ENCODE measurements at regions not wholly inside any gene's neighbourhood (a gene's known extent, or its start where the extent isn't known, plus 50 kb on each side); places are given as distances from the start of the nearest gene placed in this dataset.

GRCh38 chr2:226030788-226031646 is 631.5 kb downstream of the NYAP2 start (continued):
- TF ChIP-seq RXRA (CRISPR knock-in tag; IDR thresholded peaks at IDR 0.05) (peak; percentile 89), ZBTB8A (CRISPR knock-in tag; IDR thresholded peaks at IDR 0.05; ENCODE audit: borderline replicate concordance, low read depth) (no peak), HOXA5 (CRISPR knock-in tag; IDR thresholded peaks at IDR 0.05) (peak; percentile 90), ZNF7 (CRISPR knock-in tag; IDR thresholded peaks at IDR 0.05) (no peak; the same call in 1 of the 2 replicates), FOXK1 (CRISPR knock-in tag; IDR thresholded peaks at IDR 0.05; ENCODE audit: borderline replicate concordance, low read depth) (no peak), ZNF552 (CRISPR knock-in tag; IDR thresholded peaks at IDR 0.05; ENCODE audit: borderline replicate concordance) (no peak), PCBP1 (IDR thresholded peaks at IDR 0.05; ENCODE audit: borderline replicate concordance, low read depth, low read length) (0 out of 2 replicates have a peak, but pooled peaks have one; percentile 52), ZMAT3 (CRISPR knock-in tag; conservative IDR thresholded peaks at IDR 0.05) (0 out of 2 replicates have a peak, but pooled peaks have one; percentile 27), HES4 (CRISPR knock-in tag; IDR thresholded peaks at IDR 0.05; ENCODE audit: borderline replicate concordance) (no peak; the same call in 1 of the 2 replicates), AHR (CRISPR knock-in tag; IDR thresholded peaks at IDR 0.05) (no peak), ZNF775 (CRISPR knock-in tag; IDR thresholded peaks at IDR 0.05; ENCODE audit: borderline replicate concordance) (no peak), KMT2A (CRISPR knock-in tag; IDR thresholded peaks at IDR 0.05) (peak; percentile 55; the same call in 1 of the 2 replicates), FOSL1 (CRISPR knock-in tag; IDR thresholded peaks at IDR 0.05; ENCODE audit: borderline replicate concordance) (no peak), SIN3B (IDR thresholded peaks at IDR 0.05; ENCODE audit: low read length) (no peak), JARID2 (CRISPR knock-in tag; IDR thresholded peaks at IDR 0.05; ENCODE audit: insufficient replicate concordance) (peak; percentile 34), TBX3 (IDR thresholded peaks at IDR 0.05; ENCODE audit: borderline replicate concordance) (no peak), KMT2B (CRISPR knock-in tag; IDR thresholded peaks at IDR 0.05) (peak; percentile 79), SSRP1 (CRISPR knock-in tag; IDR thresholded peaks at IDR 0.05) (no peak)
- TF ChIP-seq, protein P1, sequence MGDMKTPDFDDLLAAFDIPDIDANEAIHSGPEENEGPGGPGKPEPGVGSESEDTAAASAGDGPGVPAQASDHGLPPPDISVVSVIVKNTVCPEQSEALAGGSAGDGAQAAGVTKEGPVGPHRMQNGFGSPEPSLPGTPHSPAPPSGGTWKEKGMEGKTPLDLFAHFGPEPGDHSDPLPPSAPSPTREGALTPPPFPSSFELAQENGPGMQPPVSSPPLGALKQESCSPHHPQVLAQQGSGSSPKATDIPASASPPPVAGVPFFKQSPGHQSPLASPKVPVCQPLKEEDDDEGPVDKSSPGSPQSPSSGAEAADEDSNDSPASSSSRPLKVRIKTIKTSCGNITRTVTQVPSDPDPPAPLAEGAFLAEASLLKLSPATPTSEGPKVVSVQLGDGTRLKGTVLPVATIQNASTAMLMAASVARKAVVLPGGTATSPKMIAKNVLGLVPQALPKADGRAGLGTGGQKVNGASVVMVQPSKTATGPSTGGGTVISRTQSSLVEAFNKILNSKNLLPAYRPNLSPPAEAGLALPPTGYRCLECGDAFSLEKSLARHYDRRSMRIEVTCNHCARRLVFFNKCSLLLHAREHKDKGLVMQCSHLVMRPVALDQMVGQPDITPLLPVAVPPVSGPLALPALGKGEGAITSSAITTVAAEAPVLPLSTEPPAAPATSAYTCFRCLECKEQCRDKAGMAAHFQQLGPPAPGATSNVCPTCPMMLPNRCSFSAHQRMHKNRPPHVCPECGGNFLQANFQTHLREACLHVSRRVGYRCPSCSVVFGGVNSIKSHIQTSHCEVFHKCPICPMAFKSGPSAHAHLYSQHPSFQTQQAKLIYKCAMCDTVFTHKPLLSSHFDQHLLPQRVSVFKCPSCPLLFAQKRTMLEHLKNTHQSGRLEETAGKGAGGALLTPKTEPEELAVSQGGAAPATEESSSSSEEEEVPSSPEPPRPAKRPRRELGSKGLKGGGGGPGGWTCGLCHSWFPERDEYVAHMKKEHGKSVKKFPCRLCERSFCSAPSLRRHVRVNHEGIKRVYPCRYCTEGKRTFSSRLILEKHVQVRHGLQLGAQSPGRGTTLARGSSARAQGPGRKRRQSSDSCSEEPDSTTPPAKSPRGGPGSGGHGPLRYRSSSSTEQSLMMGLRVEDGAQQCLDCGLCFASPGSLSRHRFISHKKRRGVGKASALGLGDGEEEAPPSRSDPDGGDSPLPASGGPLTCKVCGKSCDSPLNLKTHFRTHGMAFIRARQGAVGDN (CRISPR knock-in tag; IDR thresholded peaks at IDR 0.05): peak; percentile 94
- TF ChIP-seq, protein P2, sequence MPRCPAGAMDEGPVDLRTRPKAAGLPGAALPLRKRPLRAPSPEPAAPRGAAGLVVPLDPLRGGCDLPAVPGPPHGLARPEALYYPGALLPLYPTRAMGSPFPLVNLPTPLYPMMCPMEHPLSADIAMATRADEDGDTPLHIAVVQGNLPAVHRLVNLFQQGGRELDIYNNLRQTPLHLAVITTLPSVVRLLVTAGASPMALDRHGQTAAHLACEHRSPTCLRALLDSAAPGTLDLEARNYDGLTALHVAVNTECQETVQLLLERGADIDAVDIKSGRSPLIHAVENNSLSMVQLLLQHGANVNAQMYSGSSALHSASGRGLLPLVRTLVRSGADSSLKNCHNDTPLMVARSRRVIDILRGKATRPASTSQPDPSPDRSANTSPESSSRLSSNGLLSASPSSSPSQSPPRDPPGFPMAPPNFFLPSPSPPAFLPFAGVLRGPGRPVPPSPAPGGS (CRISPR knock-in tag; IDR thresholded peaks at IDR 0.05): peak; percentile 95
- TF ChIP-seq, protein P3, sequence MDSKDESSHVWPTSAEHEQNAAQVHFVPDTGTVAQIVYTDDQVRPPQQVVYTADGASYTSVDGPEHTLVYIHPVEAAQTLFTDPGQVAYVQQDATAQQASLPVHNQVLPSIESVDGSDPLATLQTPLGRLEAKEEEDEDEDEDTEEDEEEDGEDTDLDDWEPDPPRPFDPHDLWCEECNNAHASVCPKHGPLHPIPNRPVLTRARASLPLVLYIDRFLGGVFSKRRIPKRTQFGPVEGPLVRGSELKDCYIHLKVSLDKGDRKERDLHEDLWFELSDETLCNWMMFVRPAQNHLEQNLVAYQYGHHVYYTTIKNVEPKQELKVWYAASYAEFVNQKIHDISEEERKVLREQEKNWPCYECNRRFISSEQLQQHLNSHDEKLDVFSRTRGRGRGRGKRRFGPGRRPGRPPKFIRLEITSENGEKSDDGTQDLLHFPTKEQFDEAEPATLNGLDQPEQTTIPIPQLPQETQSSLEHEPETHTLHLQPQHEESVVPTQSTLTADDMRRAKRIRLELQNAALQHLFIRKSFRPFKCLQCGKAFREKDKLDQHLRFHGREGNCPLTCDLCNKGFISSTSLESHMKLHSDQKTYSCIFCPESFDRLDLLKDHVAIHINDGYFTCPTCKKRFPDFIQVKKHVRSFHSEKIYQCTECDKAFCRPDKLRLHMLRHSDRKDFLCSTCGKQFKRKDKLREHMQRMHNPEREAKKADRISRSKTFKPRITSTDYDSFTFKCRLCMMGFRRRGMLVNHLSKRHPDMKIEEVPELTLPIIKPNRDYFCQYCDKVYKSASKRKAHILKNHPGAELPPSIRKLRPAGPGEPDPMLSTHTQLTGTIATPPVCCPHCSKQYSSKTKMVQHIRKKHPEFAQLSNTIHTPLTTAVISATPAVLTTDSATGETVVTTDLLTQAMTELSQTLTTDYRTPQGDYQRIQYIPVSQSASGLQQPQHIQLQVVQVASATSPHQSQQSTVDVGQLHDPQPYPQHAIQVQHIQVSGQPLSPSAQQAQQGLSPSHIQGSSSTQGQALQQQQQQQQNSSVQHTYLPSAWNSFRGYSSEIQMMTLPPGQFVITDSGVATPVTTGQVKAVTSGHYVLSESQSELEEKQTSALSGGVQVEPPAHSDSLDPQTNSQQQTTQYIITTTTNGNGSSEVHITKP (CRISPR knock-in tag; IDR thresholded peaks at IDR 0.05; ENCODE audit: low read depth): peak; percentile 99
